Liver (tissue), 3 donors: ENCODE measurements at regions not wholly inside any gene's neighbourhood (a gene's known extent, or its start where the extent isn't known, plus 50 kb on each side); places are given as distances from the start of the nearest gene placed in this dataset.

Experiments
- CTCF ChIP-seq: fragments of 150-350 bp; IDR thresholded peaks from 2 replicates; pipeline ENCODE4 v1.5.1; 2017; ENCODE audit warnings: improper control_type of control experiment, low read depth, low read length; ENCODE audit not compliant: missing input control
- RAD21 ChIP-seq, 2 donors: IDR thresholded peaks; 2 replicates each; pipeline ENCODE4 v1.6.1; 2016; ENCODE audit warnings: antibody characterized with exemption in 2 of 2, mild to moderate bottlenecking in 2 of 2
- SP1 ChIP-seq: IDR thresholded peaks from 2 replicates; pipeline ENCODE4 v1.6.1; 2018; ENCODE audit warnings: antibody characterized with exemption, mild to moderate bottlenecking
- YY1 ChIP-seq: IDR thresholded peaks from 2 replicates; pipeline ENCODE4 v1.6.1; 2016; ENCODE audit warnings: antibody characterized with exemption, mild to moderate bottlenecking
- donor health status: healthy.
- donor health status: healthy.

- TF ChIP-seq CTCF (no peak), YY1 (no peak), RAD21 (IDR thresholded peaks at IDR 0.05) (no peak), SP1 (no peak)
These were observed 150.3 kb downstream of the NUF2 start for GRCh38 chr1:163471779-163472650.
